RWPE2 (cell line): ENCODE measurements at regions not wholly inside any gene's neighbourhood (a gene's known extent, or its start where the extent isn't known, plus 50 kb on each side); places are given as distances from the start of the nearest gene placed in this dataset.

Experiments used
- ATAC-seq: fragments of 200-7000 bp; cut with Tn5 transposase; 3 replicates; pipeline ENCODE4 v1.9.1; 2021; ENCODE audit warnings: low read depth
- DNase-seq: peaks from one replicate; pipeline ENCODE4 v3.0.0-alpha.2; 2020; ENCODE audit warnings: low spot score
- H3K27ac ChIP-seq: fragments of 450-650 bp; 2 replicates; pipeline ENCODE4 v1.5.1; 2017; ENCODE audit warnings: mild to moderate bottlenecking; ENCODE audit not compliant: poor library complexity, severe bottlenecking
- H3K27me3 ChIP-seq: fragments of 250-450 bp; sonication (Bioruptor Pico); 2 replicates; pipeline ENCODE4 v1.5.1; 2021; ENCODE audit warnings: mild to moderate bottlenecking, moderate library complexity; ENCODE audit not compliant: insufficient read depth, poor library complexity, severe bottlenecking
- H3K36me3 ChIP-seq: fragments of 250-450 bp; sonication (Bioruptor Pico); 2 replicates; pipeline ENCODE4 v1.5.1; 2020; ENCODE audit warnings: low read depth, mild to moderate bottlenecking, moderate library complexity
- H3K4me1 ChIP-seq: fragments of 250-450 bp; sonication (Bioruptor Pico); 2 replicates; pipeline ENCODE4 v1.5.1; 2021; ENCODE audit warnings: mild to moderate bottlenecking, moderate library complexity; ENCODE audit not compliant: insufficient read depth, poor library complexity, severe bottlenecking
- H3K4me3 ChIP-seq: fragments of 250-450 bp; sonication (Bioruptor Pico); 2 replicates; pipeline ENCODE4 v1.5.1; 2021; ENCODE audit warnings: mild to moderate bottlenecking, moderate library complexity; ENCODE audit not compliant: severe bottlenecking
- H3K9me3 ChIP-seq: fragments of 250-450 bp; sonication (Bioruptor Pico); 2 replicates; pipeline ENCODE4 v1.5.1; 2021; ENCODE audit warnings: mild to moderate bottlenecking, moderate library complexity; ENCODE audit not compliant: severe bottlenecking
- TF ChIP-seq, protein P1 (sequence below): fragments of 450-650 bp; IDR thresholded peaks from one replicate; pipeline ENCODE4 v1.5.1; 2017; ENCODE audit warnings: mild to moderate bottlenecking, moderate library complexity; ENCODE audit not compliant: poor library complexity, severe bottlenecking

DNA sequence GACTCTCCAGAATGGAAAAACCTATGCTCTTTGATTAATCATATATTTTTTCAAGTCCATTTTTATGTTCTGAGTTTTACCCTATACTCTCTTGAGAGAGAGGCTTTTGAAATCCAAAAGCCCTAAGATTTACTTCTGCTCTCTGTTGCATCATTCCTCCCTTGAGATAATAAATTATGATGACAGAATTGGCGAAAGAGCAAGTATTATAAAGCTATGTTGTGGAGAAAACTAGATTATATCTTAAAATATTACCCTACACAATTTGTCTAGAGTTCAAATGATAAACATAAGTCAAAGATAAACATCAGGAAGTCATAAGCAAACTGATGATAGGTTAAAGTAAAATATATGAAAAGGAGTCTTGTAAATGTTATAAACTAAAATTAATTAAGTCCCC lies 293.4 kb upstream of the MME start:
- H3K27me3 ChIP-seq, result no peaks in the 10 kb centered on the region
- H3K4me1 ChIP-seq, result no peaks in the 10 kb centered on the region
- DNase-seq, result no peak
- ATAC-seq, result no peak
- H3K4me3 ChIP-seq, result no peak overlapping the region
- TF ChIP-seq, protein P1, sequence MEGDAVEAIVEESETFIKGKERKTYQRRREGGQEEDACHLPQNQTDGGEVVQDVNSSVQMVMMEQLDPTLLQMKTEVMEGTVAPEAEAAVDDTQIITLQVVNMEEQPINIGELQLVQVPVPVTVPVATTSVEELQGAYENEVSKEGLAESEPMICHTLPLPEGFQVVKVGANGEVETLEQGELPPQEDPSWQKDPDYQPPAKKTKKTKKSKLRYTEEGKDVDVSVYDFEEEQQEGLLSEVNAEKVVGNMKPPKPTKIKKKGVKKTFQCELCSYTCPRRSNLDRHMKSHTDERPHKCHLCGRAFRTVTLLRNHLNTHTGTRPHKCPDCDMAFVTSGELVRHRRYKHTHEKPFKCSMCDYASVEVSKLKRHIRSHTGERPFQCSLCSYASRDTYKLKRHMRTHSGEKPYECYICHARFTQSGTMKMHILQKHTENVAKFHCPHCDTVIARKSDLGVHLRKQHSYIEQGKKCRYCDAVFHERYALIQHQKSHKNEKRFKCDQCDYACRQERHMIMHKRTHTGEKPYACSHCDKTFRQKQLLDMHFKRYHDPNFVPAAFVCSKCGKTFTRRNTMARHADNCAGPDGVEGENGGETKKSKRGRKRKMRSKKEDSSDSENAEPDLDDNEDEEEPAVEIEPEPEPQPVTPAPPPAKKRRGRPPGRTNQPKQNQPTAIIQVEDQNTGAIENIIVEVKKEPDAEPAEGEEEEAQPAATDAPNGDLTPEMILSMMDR, result no peak
- no peaks in the 10 kb centered on the region for H3K36me3 ChIP-seq
- H3K27ac ChIP-seq, result no peak overlapping the region
- no peaks in the 10 kb centered on the region for H3K9me3 ChIP-seq

DNA sequence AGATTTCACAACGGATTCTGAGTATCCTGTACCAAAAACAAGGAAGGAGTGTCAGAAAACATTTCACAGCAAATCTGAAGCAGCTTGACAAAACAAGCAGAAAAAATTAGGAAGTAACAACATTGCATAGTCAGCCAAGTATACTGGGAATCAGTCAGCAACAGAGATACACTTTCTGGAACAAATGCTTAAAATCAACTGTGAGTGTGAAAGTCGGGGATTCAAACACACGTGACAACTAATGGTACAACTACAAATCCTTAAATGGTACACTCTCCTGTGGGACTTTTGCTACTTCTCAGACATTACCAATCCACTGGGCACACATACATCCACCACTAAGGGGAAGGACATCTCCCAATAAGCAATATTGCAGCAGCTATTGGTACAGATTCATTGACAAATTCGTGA lies 296.6 kb upstream of the MME start:
- Histone ChIP-seq H3K27ac (no peak overlapping the region), H3K4me3 (no peak overlapping the region), H3K9me3 (no peaks in the 10 kb centered on the region), H3K27me3 (no peaks in the 10 kb centered on the region), H3K36me3 (no peaks in the 10 kb centered on the region), H3K4me1 (no peaks in the 10 kb centered on the region)
- DNase-seq (no peak), ATAC-seq (no peak)
- TF ChIP-seq, protein P1, result no peak

DNA sequence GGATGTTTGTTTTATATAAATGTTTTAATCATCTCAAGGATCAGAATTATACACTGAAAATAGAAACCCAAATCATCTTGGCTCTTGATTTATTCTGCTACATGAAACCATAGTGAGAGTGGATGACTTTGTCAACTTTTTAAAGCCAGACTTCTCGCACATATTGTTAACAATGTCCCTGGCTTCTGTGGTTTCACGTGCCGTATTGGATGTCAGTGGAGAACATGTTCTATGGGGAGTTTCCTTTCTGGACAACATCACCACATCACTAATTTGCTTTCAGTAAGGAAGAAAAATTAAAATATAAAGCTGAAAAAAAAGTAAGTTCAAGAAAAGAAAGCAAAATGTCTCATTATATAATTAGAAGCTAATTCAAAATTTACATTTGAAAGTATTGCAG lies 297.1 kb upstream of the MME start:
- no peaks in the 10 kb centered on the region for H3K36me3 ChIP-seq
- no peak overlapping the region for H3K4me3 ChIP-seq
- no peak overlapping the region for H3K27ac ChIP-seq
- DNase-seq, result no peak
- no peaks in the 10 kb centered on the region for H3K27me3 ChIP-seq
- no peak for ATAC-seq
- no peaks in the 10 kb centered on the region for H3K9me3 ChIP-seq
- TF ChIP-seq, protein P1, result no peak
- H3K4me1 ChIP-seq, result no peaks in the 10 kb centered on the region

DNA sequence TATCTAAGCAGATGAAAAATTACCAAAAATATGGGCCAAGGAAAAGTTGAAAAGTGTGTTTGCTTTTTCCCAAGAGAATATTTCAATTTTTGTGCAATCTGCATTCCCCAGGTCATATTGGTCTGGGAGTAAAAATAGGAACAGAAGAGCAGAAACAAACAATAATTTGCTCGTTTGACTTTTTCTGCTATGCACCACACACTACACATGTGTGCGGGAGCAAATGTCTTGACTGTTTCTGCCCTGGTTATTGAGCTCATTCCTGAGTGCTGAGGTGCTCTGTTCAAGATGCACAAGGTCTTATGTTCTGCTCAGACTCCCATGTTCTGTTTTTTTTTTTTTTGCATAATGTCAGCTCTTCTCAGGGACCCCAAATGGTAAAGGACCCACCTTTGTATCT lies 298.0 kb upstream of the MME start:
- DNase-seq (no peak), ATAC-seq (no peak)
- Histone ChIP-seq H3K36me3 (no peaks in the 10 kb centered on the region), H3K27me3 (no peaks in the 10 kb centered on the region), H3K27ac (no peak overlapping the region), H3K4me3 (no peak overlapping the region), H3K4me1 (no peaks in the 10 kb centered on the region), H3K9me3 (no peaks in the 10 kb centered on the region)
- TF ChIP-seq, protein P1, result no peak

GRCh38 chr3:154781595-154781994 lies 298.5 kb upstream of the MME start:
- no peaks in the 10 kb centered on the region for H3K4me1 ChIP-seq
- H3K27me3 ChIP-seq, result no peaks in the 10 kb centered on the region
- DNase-seq (no peak), ATAC-seq (no peak)
- H3K27ac ChIP-seq, result no peak overlapping the region
- TF ChIP-seq, protein P1, result no peak
- H3K36me3 ChIP-seq, result no peaks in the 10 kb centered on the region
- no peak overlapping the region for H3K4me3 ChIP-seq
- no peaks in the 10 kb centered on the region for H3K9me3 ChIP-seq
